ENCODE measurements at regions not wholly inside any gene's neighbourhood (a gene's known extent, or its start where the extent isn't known, plus 50 kb on each side); places are given as distances from the start of the nearest gene placed in this dataset.

DNA sequence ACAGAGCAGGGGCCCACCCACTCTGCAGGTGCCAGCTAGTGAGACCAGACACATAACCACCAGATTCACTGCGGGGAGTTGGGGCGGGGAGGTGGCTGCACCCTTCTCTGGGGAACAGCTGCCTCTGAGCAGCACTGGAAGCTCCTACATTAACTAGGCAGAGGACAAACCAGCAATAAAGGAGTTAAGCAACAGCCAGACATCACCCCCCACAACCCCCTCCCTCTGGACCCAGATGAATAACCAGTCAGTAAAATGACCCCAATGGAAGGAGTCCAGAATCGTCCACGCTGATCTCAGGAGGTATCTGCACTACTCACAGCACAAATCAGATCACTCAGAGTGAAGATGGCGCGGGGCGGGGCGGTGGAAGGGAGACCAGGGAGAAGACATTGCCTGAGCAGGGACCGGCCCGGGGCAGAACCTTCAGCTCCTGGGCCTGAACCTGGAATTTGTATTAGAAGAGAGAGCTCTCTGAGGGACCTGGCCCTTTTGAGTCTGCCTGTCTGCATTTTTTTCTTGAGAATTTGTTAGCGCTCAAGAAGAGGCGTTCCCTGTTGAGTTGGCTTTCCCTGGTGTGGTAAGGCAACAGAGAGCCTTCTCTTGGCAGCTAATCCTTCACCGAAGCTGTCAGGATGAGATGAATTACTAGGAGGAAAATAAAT is 125.5 kb upstream of the NCAM1 start:
- DNase-seq, result no peak

DNA sequence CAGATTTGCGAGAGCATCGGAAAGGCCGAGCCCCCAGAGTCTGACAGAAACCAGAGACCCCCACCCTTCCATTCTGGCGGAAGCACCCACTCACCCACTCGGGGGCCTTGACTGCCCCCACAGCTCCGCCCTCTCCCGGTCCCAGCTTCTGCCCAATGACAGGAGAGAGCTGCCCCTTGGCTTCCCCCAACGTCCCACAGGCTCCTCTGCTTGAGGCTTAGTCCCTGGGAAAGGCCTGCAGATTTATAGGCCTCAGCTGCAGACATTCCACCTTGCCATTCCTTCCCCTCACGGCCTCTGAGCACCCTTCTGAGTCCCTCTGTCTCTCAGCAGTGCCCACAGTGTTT is 125.0 kb upstream of the NCAM1 start:
- DNase-seq, result no peak

DNA sequence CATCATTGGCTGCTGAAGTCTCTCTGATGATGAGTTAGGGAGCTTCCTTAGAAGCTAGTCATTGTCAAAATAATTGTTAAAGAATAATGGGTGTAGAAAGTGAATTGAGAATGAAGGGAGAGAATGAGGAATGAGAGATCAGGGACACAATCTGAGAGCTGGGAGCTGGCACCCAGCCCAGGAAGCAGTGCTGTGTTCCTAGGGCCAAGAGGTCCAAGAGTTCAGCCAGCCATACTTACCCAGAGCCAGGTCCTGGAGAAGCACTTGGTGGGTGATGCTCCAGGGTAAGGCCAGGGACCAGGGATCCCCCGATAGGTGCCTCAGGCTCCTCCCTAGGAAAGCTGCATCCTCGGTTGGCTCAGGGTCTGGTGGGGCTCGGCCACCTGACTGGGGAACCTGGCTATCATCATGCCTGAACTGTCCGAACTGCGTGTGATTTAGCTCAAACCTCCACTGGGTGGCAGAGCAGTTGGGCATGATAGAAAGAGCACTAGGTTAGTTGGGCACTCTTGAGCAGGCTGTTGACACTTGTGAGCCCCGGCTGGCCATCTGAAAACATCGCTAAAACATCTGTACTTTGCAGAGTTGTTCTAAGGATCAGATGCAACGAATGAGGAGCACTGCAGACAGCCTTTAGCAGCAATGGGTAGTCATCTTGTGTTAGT is 123.9 kb upstream of the NCAM1 start:
- DNase-seq, result no peak

DNA sequence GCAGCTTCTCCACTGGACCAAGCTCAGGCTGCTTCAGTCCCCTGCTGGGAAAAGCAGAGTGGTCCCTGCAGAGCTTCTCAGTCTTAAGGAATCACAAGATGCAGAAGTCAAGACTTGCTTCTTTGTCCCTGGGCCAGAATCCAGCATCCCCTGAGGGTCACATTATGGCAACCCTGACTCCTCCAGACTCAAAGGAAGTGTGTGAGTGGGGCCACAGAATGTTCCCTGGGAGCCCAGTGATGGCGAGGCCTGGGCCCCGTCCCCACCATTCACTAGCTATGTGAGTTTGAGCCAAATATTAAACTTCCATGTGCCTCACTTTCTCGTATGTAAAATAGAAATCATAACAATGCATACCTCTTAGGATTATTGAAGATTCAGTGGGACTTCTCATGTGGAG is 122.2 kb upstream of the NCAM1 start:
- DNase-seq, result no peak

DNA sequence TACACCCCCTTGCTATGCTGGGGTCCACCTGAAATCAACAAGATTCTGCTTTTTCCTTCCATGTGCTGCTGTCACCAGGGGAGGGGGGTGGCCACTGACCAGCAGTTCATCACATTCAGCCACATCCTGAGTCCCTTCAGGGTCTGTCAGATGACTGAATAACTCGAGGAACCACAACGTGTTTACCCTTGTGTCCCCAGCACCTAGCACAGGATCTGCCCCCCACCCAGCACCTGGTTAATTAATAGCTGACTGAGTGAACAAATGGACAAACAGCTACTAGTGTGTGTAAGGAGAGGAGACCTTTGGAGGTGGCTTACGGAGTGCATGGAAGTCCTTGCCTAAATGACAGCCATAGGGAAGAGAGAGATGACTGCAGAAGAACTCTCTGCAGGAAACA is 119.5 kb upstream of the NCAM1 start:
- no peak for DNase-seq

DNA sequence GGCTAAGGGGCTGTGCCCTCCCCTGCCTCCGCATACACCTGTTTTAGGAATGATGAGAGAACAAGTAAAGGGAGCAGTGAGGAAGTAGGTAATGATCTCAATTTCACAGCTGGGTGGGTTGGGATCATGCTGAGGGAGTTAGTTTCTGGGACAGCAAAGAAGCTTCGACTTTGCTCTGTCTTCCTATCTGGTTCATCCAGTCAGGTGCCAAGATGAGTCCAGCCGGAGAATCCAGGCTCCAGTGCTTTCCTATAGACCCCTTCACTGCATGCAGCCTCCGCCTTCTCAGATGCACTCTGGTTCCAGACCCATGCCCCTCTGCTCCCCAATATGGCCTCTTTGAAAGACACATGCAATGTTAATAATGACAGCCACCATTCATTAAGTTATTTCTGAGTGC is 119.1 kb upstream of the NCAM1 start:
- DNase-seq, result no peak

DNA sequence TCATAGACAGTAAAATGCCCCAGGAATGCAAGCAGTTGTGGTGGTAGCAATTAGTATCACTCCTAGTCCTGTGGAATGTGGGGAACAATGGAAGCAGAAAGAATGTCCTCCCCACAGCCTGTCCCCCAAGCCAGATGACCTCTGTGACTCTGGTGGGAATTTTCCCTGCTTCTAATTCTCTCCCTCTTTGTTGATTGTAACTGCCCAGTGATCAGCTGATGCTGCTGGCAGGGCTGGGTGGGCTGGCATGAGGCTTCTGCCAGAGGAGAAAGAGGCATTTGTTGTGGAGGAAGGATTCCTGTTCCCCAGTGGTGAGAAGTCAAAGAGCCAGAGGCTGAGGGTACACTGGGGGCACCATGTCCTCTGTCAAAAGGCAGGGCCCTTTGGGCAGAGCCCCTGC is 116.7 kb upstream of the NCAM1 start:
- no peak for DNase-seq

DNA sequence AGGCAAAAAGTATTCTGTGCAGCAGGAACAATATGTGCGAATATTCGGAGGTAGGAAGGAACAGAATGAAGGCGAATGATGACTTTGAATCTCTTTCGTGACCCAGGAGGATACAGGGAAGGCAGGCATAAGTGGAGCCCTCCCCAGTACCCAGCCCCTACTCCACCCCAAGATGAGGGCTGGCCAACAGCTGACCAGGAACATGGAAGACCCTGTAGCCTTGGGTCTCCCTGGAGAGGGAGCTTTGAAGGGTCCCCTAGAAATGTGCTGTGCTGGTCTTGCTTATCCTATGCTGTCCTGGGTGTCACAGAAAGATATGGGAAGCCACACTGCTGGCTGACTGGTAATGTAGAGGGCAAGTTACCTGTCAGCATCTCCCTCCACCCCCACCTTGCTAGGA is 113.7 kb upstream of the NCAM1 start:
- no peak for DNase-seq

DNA sequence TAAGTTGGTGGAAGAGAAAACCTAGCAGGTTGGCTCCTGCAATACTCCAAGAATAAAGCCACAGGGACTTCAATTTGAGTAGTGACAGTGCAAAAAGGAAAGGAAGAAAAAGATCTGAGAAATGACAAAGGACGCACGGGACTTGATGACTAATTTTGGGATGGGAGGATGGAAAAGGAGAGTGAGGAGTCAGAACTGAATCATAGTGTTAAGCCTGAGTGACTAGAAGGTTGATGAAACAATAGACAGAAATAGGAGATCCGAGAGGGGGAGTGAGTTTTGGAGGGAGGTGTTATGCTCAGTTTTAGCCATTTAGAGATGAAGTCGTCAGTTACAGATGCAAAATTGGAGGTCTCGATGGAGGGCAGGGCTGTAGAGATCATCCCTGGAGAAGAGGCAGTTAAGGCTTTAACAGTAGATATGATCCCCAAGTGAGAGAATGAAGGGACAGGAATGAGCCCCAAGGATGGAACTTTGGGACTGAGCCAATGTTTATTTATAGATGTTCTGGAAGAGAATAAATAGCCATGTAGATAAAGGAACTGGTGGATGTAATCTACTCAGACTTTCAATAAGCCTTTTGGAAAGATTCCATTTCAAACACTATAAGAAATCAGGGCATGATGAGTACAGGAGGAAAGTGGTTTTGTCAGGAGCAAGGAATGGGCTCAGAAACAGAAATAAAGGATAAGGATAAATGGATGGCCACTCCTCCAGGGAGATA is 108.9 kb upstream of the NCAM1 start:
- no peak for DNase-seq

DNA sequence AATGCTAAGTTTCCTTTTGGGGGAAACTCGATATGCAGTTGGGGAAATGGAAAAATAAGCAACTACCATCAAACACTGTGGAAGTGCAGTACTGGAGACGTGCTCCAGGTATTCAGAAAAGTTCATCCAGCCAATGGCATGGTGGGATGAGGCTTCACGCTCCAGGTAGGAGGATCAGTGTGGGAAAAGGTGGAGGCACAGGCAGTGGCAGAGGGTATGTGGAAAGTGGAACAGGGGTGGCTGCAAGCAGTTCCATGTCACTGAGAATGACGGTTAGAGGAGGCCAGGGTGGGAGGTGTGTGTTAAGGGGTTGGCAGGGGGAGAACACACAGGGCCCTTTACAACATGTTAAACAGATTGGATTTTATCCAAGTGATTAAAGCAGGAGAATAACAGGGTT is 105.1 kb upstream of the NCAM1 start:
- DNase-seq, result no peak

DNA sequence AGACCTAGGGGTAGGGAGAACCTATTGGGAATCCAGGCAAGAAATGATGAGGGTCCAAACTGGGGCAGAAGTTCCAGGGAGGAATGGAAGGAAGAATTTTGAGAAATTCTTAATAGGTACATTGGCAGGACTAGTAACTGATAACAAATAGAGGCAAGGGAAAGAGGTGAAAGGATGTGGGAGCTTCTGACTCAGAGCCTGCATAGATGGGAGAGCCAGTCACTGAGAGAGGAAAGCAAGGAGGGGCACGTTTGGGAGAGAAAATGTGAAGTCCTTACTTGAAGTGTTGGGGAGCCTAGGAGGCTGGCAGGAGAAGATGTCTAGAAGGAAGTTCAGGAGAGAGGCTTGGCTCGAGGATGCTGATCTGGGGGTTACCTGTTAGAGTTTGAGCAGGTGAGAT is 104.6 kb upstream of the NCAM1 start:
- DNase-seq, result no peak

DNA sequence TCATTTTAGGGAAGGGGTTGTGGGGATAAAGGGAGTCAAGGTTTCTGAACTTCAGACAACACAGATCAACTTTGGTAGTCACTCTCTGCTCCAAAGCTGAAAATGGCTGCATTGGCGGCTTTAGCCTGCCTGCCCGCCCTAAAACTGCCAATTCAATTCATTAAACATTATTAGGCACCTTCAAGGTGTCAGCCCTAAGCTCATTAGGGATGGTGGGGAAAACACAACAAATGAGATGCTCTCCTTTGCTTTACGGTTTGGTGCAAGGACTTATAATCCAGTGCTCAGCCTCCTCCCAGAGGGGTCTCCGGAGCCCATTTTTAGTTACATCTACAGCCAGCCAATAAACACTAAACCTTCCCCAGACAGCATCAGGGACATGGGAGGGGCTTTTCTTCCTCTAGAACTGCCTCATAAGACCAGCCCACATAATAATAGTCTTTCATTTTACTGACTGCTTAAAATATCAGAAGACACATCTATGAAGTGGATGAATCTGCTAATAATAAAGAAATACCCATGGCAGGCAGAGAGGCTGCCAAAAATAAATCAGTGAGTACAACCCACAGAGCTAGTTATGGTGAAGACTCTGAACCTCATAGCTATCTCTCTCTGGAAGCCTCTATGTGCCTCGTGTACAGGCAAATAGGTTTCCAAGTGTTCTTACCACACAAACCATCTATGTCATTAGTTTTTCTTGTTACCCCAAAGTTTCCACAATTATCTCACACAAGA is 102.8 kb upstream of the NCAM1 start:
- DNase-seq, result no peak

DNA sequence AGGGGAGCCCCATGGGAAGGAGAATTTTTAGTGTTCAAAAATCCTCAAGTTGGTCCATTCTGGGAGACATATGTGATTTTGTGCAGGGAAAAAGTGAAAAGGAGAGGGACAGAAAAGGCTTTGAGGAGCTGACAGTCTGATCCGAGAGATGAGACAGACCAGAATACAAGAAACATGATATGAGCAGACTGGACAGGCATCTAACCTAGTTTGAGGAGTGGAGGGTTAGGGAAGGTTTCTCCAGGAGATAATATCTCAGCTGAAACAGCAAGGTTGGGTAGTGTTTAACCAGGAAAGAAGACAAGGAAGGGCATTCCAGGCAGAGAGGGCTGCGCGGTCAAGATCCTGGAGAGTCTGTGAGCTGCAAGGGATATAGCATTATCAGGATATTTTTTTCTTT is 101.4 kb upstream of the NCAM1 start:
- DNase-seq, result no peak

DNA sequence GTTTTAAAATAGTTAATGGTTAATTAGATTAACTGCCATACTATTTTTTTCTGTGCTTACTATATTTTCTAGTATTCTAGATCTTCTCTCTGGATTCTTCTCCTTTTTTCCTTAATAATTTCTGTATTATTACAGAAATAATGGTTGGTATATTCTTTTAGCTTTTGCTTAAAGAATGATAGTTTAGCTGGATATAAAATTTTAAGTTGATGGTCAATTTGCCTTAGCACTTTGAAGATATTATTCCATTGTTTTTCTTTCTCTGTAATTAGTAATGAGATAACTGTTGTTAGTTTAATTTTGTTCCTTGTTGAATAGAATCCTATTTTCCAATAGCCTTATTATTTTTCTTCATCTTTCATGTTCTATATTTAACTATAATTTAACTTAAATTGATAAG is 99.9 kb upstream of the NCAM1 start:
- no peak for DNase-seq

DNA sequence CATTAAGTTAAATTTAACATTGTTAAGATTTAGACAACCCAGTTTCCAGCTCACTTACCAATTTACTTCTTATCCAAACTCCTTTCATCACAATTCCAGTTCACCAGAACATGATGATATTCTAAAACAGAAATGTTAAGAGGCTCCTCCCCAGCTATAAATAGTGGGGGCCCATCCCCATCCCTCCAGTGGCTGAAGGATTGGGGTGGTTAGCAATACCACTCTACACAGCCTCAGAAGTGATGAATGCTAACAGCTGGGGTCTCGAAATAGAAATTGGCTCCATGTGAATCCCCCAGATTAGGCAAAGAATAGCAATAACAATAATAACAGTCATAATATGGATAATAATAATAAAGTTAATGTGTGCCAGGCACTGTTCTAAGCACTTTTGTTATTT is 97.9 kb upstream of the NCAM1 start:
- DNase-seq, result no peak

DNA sequence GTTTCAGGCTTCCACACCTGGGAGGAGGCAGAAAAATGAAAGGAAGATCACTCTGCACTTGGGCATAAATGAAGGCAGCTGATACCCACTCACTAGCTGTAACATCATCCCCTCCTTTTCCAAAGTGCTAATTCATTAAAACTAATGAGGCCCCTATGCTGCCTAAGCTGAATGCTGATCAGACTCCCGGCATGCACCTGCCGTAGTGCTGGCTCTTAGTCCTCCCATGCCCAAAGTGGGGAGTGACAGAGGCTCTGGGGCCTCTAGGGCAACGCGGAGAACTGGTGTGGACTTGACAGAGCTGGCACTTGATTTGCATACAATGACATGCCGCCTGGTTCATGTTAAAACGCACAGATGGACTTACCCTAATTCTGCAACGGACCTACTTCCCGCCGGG is 96.5 kb upstream of the NCAM1 start:
- no peak for DNase-seq

DNA sequence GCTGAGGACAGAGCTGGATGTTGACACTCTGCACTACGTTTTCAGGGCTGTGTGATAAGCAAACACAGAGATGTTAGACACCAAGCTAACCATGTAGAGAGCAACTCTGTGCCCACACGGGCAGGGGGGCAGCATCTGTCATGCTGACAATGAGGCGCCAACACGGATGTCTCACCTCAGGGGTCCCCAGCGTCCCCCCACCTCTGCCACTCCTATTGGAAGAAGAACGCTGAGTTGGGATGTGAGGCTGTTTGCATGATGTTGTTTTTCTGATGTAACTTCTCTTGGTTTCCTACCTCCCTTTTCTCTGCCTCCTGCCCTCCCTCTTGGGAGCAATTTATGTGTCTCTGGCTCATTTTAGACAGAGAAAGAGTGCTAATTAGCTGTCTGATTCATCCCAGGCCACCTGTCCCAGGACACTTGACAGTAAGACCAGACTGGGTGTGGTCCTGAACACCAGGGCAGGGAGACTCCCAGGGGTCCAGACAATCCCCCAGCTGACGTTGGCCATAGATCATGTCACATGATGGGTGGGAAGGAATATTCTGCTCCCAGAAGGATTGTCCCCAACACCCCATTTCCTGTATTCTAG is 89.2 kb upstream of the NCAM1 start:
- DNase-seq, result no peak

DNA sequence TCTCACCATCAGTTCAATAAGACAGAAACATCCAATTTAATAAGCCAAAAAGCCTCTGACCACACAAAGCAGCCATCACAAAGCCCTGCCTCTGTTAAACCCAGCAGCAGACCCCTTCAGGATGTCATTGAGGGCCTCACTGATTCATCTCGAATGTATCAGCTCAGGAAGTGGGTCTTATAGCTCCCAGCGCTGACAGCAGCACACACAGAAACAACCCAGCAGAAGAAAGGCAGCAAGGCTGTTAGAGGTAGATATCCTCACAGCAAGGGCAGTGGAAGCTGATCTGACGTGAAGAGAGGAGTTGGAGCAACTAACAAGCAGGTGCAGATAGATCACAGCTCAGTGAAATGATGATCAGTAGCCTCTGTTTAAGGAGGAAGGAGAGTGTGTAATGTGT is 86.2 kb upstream of the NCAM1 start:
- no peak for DNase-seq

DNA sequence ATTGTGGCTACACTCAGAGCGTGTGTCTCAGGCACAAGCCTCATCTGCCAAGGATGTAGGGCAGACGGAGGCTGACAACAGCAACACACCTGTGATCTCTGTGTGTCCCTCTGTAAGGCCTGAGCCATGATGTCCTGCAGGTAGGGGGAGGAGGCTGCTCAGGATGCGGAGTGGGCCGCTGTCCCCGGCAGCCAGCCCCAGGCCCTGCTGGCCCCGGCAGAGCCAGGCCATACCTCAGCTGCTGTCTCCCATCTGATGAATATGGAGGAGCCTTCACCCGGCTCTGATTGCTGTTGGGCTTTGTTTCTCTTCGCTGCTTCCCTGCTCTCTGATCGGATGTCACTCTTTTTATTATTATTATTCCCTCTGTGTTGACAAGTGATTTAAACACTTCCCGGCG is 83.6 kb upstream of the NCAM1 start:
- DNase-seq, result no peak

DNA sequence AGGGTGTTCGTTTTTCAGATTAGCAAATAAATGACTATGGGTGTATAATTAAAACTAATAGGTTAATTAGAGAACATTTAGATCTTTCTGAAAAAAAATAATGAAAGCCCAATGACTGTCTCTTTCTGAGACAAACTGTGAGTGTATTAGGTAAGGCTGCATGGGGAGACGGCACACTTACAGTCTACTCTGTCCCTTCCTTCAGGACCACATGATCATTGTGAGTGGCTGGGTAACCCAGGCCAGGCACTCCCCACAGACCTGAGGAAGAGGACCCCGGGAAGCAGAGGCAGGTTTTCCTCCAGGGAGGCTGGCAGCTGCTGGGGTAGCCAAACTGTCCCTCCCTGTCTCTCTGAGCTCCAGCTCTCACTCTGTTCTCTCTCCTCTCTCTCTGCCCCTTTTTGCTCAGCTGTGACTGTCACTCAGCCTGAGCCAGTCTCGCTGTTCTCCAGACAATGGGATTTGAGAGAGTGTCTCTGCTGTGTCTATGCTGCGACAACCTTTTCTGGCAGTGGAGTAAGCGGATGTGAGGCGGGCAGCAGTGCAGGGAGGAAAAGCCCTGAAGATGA is 83.1 kb upstream of the NCAM1 start:
- no peak for DNase-seq

DNA sequence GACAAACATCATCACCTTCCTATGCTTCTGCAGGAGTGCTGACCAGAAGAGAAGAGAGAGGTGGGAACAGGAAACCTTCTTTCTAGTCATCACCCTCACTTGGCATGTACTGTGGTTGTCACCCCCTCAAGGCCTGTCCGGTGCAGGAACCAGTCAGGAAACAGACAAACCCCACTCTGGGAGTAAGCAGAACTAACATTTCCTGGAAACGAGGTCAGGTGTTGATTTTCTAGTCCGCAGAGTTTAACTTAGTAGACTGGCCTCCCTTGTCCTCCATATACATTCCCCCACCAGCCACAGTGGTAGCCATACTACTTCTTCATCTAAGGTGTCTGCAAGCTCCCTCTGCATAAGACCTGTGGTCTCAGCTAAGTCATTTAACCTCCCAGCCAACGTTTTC is 80.7 kb upstream of the NCAM1 start:
- no peak for DNase-seq

DNA sequence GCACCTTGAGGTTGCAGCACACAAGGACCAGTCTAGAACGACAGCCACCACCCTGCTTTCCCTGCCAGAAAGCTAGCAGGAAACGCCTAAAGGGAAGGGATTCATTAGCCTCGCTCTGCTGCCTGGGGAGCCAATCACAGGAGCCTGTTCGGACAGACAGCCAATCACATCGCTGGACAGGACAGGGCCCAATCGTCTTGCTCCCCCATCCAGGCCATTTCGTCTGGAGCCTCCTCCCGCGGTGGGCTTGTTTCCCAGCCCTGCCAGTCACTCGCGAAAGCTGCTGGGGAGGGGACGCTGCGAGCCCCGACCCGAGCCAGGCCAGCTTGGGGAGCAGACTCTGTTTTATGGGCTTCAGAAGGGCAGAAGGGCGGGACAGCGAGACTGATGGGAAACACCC is 79.8 kb upstream of the NCAM1 start:
- DNase-seq, result no peak
